GM23248 (cell line): ENCODE measurements at regions not wholly inside any gene's neighbourhood (a gene's known extent, or its start where the extent isn't known, plus 50 kb on each side); places are given as distances from the start of the nearest gene placed in this dataset.

Experiments
- DNase-seq: peaks from one replicate; pipeline ENCODE4 v3.0.0-alpha.2; 2015
- H2AFZ ChIP-seq: fragments of 200-600 bp; sonication (generic); 2 replicates; pipeline ENCODE4 v1.6.1; 2016; ENCODE audit warnings: antibody characterized with exemption
- H3F3A ChIP-seq: fragments of 200-600 bp; sonication (generic); 2 replicates; pipeline ENCODE4 v1.6.1; 2016; ENCODE audit warnings: mild to moderate bottlenecking, antibody characterized with exemption, mixed run types; ENCODE audit not compliant: insufficient read depth
- H3K27ac ChIP-seq: fragments of 200-600 bp; sonication (generic); 2 replicates; pipeline ENCODE4 v1.5.1; 2016; ENCODE audit warnings: mild to moderate bottlenecking
- H3K27me3 ChIP-seq: fragments of 200-600 bp; sonication (generic); replicated peaks from 2 replicates; pipeline ENCODE4 v1.6.1; 2016; ENCODE audit warnings: mild to moderate bottlenecking; ENCODE audit not compliant: insufficient read depth
- H3K36me3 ChIP-seq: fragments of 200-600 bp; sonication (generic); 2 replicates; pipeline ENCODE4 v1.6.1; 2016; ENCODE audit warnings: low read depth, mild to moderate bottlenecking
- H3K4me1 ChIP-seq: fragments of 200-600 bp; sonication (generic); 2 replicates; pipeline ENCODE4 v1.6.1; 2016; ENCODE audit warnings: mild to moderate bottlenecking; ENCODE audit not compliant: insufficient read depth
- H3K4me2 ChIP-seq: fragments of 200-600 bp; sonication (generic); one replicate; pipeline ENCODE4 v1.6.1; 2016; ENCODE audit warnings: mild to moderate bottlenecking; ENCODE audit not compliant: unreplicated experiment
- H3K4me3 ChIP-seq: fragments of 200-600 bp; sonication (generic); 2 replicates; pipeline ENCODE4 v1.5.1; 2016; ENCODE audit warnings: mild to moderate bottlenecking
- H3K79me2 ChIP-seq: fragments of 200-600 bp; sonication (generic); 2 replicates; pipeline ENCODE4 v1.6.1; 2016; ENCODE audit warnings: mild to moderate bottlenecking; ENCODE audit not compliant: insufficient read depth
- H3K9ac ChIP-seq: fragments of 200-600 bp; sonication (generic); 2 replicates; pipeline ENCODE4 v1.6.1; 2016; ENCODE audit warnings: mild to moderate bottlenecking
- H3K9me2 ChIP-seq: fragments of 200-600 bp; sonication (generic); 2 replicates; pipeline ENCODE4 v1.6.1; 2016; ENCODE audit warnings: mixed run types, mild to moderate bottlenecking, moderate library complexity; ENCODE audit not compliant: insufficient read depth
- H3K9me3 ChIP-seq: fragments of 200-600 bp; sonication (generic); one replicate; pipeline ENCODE4 v1.6.1; 2017; ENCODE audit warnings: low read depth
- H4K20me1 ChIP-seq: fragments of 200-600 bp; sonication (generic); 2 replicates; pipeline ENCODE4 v1.6.0; 2016; ENCODE audit not compliant: insufficient read depth
- EZH2 ChIP-seq: fragments of 200-600 bp; sonication (generic); IDR thresholded peaks from 2 replicates; pipeline ENCODE4 v1.6.1; 2018; ENCODE audit warnings: antibody characterized with exemption, mild to moderate bottlenecking; ENCODE audit not compliant: insufficient read depth, poor library complexity, severe bottlenecking
- EZH2phosphoT487 ChIP-seq: fragments of 200-600 bp; sonication (generic); IDR thresholded peaks from 2 replicates; pipeline ENCODE4 v1.6.1; 2018; ENCODE audit warnings: antibody characterized with exemption, moderate library complexity, mild to moderate bottlenecking, low read depth; ENCODE audit not compliant: insufficient read depth
- WGBS, 2 experiments: methylation state at CpG; one replicate each; pipeline ENCODE4 v1.1.6; 2015 to 2017; ENCODE audit warnings: low lambda C conversion rate in 2 of 2, low coverage in 1 of 2; ENCODE audit errors: missing lambda C conversion rate in 2 of 2; 5-methylcytosine and 5-hydroxymethylcytosine counted together
- in situ Hi-C: fragments of 300-500 bp; cut with MboI; formaldehyde crosslinking; loops from 2 replicates; pipeline ENCODE4 v1.15.0; 2020

GRCh38 chr14:88935083-88935482 is 110.6 kb downstream of the TTC8 start:
- Histone ChIP-seq H3K4me2 (no peak overlapping the region), H3K27ac (no peak overlapping the region), H3K9me3 (no peaks in the 10 kb centered on the region), H2AFZ (no peak overlapping the region), H3K79me2 (no peaks in the 10 kb centered on the region), H3K9me2 (no peaks in the 10 kb centered on the region), H3K27me3 (no peaks in the 10 kb centered on the region), H3K36me3 (no peaks in the 10 kb centered on the region), H4K20me1 (no peaks in the 10 kb centered on the region), H3K4me1 (peaks cover 12% of the 10 kb centered on the region), H3K9ac (no peak overlapping the region), H3F3A (peaks cover 8% of the 10 kb centered on the region; the same call in 1 of the 2 replicates), H3K4me3 (no peak overlapping the region)
- no peak for DNase-seq
- TF ChIP-seq EZH2 = no peak
- TF ChIP-seq EZH2phosphoT487 = no peak
- in situ Hi-C loops = no loop called here
- 35 to 40% methylated on average over 5 of the region's 5 CpGs for whole genome bisulfite sequencing, 2 experiments

- H3F3A ChIP-seq = peaks cover 8% of the 10 kb centered on the region; the same call in 1 of the 2 replicates
- 69 to 71% methylated on average over 3 of the region's 3 CpGs for WGBS, 2 experiments
- no peak overlapping the region for H2AFZ ChIP-seq
- TF ChIP-seq EZH2phosphoT487 (no peak), EZH2 (no peak)
- H3K9me3 ChIP-seq = no peaks in the 10 kb centered on the region
- no peaks in the 10 kb centered on the region for H3K27me3 ChIP-seq
- no peak overlapping the region for H3K27ac ChIP-seq
- no peaks in the 10 kb centered on the region for H3K9me2 ChIP-seq
- no peak overlapping the region for H3K9ac ChIP-seq
- H3K36me3 ChIP-seq = no peaks in the 10 kb centered on the region
- H3K79me2 ChIP-seq = no peaks in the 10 kb centered on the region
- in situ Hi-C loops = no loop called here
- H3K4me2 ChIP-seq = no peak overlapping the region
- H3K4me1 ChIP-seq = peaks cover 12% of the 10 kb centered on the region
- no peak overlapping the region for H3K4me3 ChIP-seq
- no peak for DNase-seq
- no peaks in the 10 kb centered on the region for H4K20me1 ChIP-seq
Observed at GRCh38 chr14:88937706-88938105, 113.3 kb downstream of the TTC8 start.

GRCh38 chr14:88940671-88941070 is 116.2 kb downstream of the TTC8 start:
- H3F3A ChIP-seq = no peaks in the 10 kb centered on the region
- H3K9me2 ChIP-seq = no peaks in the 10 kb centered on the region
- no peaks in the 10 kb centered on the region for H4K20me1 ChIP-seq
- in situ Hi-C loops = no loop called here
- no peak overlapping the region for H2AFZ ChIP-seq
- no peak overlapping the region for H3K27ac ChIP-seq
- H3K9ac ChIP-seq = no peak overlapping the region
- no peak for TF ChIP-seq EZH2
- TF ChIP-seq EZH2phosphoT487 = no peak
- no peaks in the 10 kb centered on the region for H3K79me2 ChIP-seq
- no peaks in the 10 kb centered on the region for H3K27me3 ChIP-seq
- no peak overlapping the region for H3K4me2 ChIP-seq
- no peak for DNase-seq
- H3K9me3 ChIP-seq = no peaks in the 10 kb centered on the region
- peaks cover 5% of the 10 kb centered on the region; the same call in 1 of the 2 replicates for H3K4me1 ChIP-seq
- no peaks in the 10 kb centered on the region for H3K36me3 ChIP-seq
- WGBS, 2 experiments = 7 to 15% methylated on average over 3 of the region's 3 CpGs
- H3K4me3 ChIP-seq = no peak overlapping the region

GRCh38 chr14:88941414-88941813 is 117.0 kb downstream of the TTC8 start:
- H3K4me3 ChIP-seq = no peak overlapping the region

More at GRCh38 chr14:88941414-88941813, 117.0 kb downstream of the TTC8 start:
- H3F3A ChIP-seq = no peaks in the 10 kb centered on the region
- no peak overlapping the region for H3K27ac ChIP-seq
- no peaks in the 10 kb centered on the region for H3K9me2 ChIP-seq
- H3K36me3 ChIP-seq = no peaks in the 10 kb centered on the region
- DNase-seq = no peak
- H3K4me1 ChIP-seq = peaks cover 5% of the 10 kb centered on the region; the same call in 1 of the 2 replicates
- H3K27me3 ChIP-seq = no peaks in the 10 kb centered on the region
- H3K9me3 ChIP-seq = no peaks in the 10 kb centered on the region
- no peak overlapping the region for H3K9ac ChIP-seq
- H4K20me1 ChIP-seq = no peaks in the 10 kb centered on the region
- no peak overlapping the region for H3K4me2 ChIP-seq
- TF ChIP-seq EZH2 = no peak
- TF ChIP-seq EZH2phosphoT487 = no peak
- in situ Hi-C loops = no loop called here
- H3K79me2 ChIP-seq = no peaks in the 10 kb centered on the region
- no peak overlapping the region for H2AFZ ChIP-seq
